Spleen (tissue), 11 donors: ENCODE measurements at regions not wholly inside any gene's neighbourhood (a gene's known extent, or its start where the extent isn't known, plus 50 kb on each side); places are given as distances from the start of the nearest gene placed in this dataset.

ENCODE experiments used
- DNase-seq: peaks from one replicate; pipeline ENCODE4 v3.0.0-alpha.2; 2020
- H3K27ac ChIP-seq, 8 donors: fragments of 200-600 bp; sonication (generic) in 7 of 8; 1 replicate in 4 of 8; 2 replicates in 4 of 8; pipeline versions ENCODE4 v1.5.0 to v1.8.0; 2016 to 2021; ENCODE audit warnings: inconsistent platforms in 4 of 8, mild to moderate bottlenecking in 4 of 8, moderate library complexity in 1 of 8
- H3K27me3 ChIP-seq, 7 donors: fragments of 200-600 bp; sonication (generic) in 6 of 7; replicated peaks in 1 of 7; 1 replicate in 4 of 7; 2 replicates in 3 of 7; pipeline versions ENCODE4 v1.5.0 to v1.8.0; 2016 to 2021; ENCODE audit warnings: inconsistent platforms in 3 of 7, mild to moderate bottlenecking in 1 of 7
- H3K36me3 ChIP-seq, 6 donors: fragments of 200-600 bp; sonication (generic) in 5 of 6; 1 replicate in 4 of 6; 2 replicates in 2 of 6; pipeline versions ENCODE4 v1.5.0 to v1.8.0; 2016 to 2021; ENCODE audit warnings: inconsistent platforms in 2 of 6
- H3K4me1 ChIP-seq, 6 donors: fragments of 200-600 bp; sonication (generic) in 5 of 6; 1 replicate in 3 of 6; 2 replicates in 3 of 6; pipeline versions ENCODE4 v1.5.0 to v1.8.0; 2016 to 2021; ENCODE audit warnings: inconsistent platforms in 3 of 6
- H3K4me3 ChIP-seq, 8 donors: fragments of 200-600 bp; sonication (generic) in 7 of 8; 1 replicate in 4 of 8; 2 replicates in 4 of 8; pipeline versions ENCODE4 v1.5.0 to v1.8.0; 2016 to 2021; ENCODE audit warnings: inconsistent platforms in 4 of 8, mild to moderate bottlenecking in 4 of 8, moderate library complexity in 2 of 8
- H3K9me3 ChIP-seq, 8 donors: fragments of 200-600 bp; sonication (generic) in 7 of 8; 1 replicate in 4 of 8; 2 replicates in 4 of 8; pipeline versions ENCODE4 v1.5.0 to v1.8.0; 2016 to 2021; ENCODE audit warnings: inconsistent platforms in 4 of 8
- POLR2A ChIP-seq, 3 donors: fragments of 450-650 bp; IDR thresholded peaks; one replicate each; pipeline ENCODE4 v1.5.1; 2017; ENCODE audit warnings: antibody characterized with exemption in 3 of 3, mild to moderate bottlenecking in 1 of 3
- POLR2AphosphoS5 ChIP-seq, 3 donors: sonication (generic); formaldehyde crosslinking; IDR thresholded peaks; one replicate each; pipeline ENCODE4 v1.5.1; 2017; ENCODE audit warnings: antibody characterized with exemption in 3 of 3
- WGBS, 5 donors: extraction: QIAGEN DNeasy Blood & Tissue Kit in 3 of 5; methylation state at CpG; one replicate each; pipeline versions ENCODE4 v1.1.5 to v1.1.7; 2013 to 2018; 5-methylcytosine and 5-hydroxymethylcytosine counted together
- intact Hi-C: fragments of 100-400 bp; cut with DNase I; formaldehyde crosslinking; loops from one replicate; pipeline ENCODE4 v1.15.0; 2023; ENCODE audit warnings: low total_unique reads
- TF ChIP-seq, protein P1 (sequence below), 11 experiments: fragments of 200-600 bp in 7 of 11; fragments of 450-650 bp in 4 of 11; sonication (generic) in 4 of 11; IDR thresholded peaks in 8 of 11; conservative IDR thresholded peaks in 3 of 11; 1 replicate in 7 of 11; 2 replicates in 4 of 11; pipeline versions ENCODE4 v1.4.0 to v1.8.0; 2016 to 2021; ENCODE audit warnings: antibody characterized with exemption in 11 of 11, inconsistent platforms in 4 of 11, mild to moderate bottlenecking in 1 of 11
- donor health status: healthy with polysubstance abuse.
- donor health status: DM: no; HTN: no; CAD: no; lungs with moderate emphysema.
- donor health status: DM: no; HTN: no; CAD: no.
- donor health status: Bipolar disorder and iron deficiency.
- donor health status: healthy.
- donor health status: DM: no; HTN: no; CAD: no.
- donor health status: DM: yes; HTN: yes; CAD: no.

DNA sequence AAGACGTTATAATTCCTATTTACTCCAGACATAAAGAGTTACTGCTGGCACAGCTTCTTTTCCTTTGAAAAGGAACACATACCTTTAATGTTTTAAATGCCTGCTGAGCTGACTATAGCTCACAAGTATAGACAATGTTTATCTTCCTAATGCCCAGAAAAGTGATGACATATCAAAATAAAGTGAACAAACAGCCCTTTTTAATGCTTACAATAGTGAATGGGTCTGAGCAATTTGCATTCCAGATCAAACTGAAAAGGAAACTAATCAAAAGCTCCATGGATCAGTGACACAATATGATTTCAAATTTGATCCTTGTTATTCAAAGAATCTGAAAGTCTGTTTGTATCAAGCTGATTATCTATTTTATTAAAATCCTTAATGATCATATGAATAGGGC is 233.6 kb upstream of the SEMA3E start:
- no peak for DNase-seq
- H3K36me3 ChIP-seq, result no peaks in the 10 kb centered on the region
- TF ChIP-seq, protein P1, sequence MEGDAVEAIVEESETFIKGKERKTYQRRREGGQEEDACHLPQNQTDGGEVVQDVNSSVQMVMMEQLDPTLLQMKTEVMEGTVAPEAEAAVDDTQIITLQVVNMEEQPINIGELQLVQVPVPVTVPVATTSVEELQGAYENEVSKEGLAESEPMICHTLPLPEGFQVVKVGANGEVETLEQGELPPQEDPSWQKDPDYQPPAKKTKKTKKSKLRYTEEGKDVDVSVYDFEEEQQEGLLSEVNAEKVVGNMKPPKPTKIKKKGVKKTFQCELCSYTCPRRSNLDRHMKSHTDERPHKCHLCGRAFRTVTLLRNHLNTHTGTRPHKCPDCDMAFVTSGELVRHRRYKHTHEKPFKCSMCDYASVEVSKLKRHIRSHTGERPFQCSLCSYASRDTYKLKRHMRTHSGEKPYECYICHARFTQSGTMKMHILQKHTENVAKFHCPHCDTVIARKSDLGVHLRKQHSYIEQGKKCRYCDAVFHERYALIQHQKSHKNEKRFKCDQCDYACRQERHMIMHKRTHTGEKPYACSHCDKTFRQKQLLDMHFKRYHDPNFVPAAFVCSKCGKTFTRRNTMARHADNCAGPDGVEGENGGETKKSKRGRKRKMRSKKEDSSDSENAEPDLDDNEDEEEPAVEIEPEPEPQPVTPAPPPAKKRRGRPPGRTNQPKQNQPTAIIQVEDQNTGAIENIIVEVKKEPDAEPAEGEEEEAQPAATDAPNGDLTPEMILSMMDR (IDR thresholded peaks at IDR 0.05 in 8 of 11, conservative IDR thresholded peaks at IDR 0.05 in 3 of 11), result no peak
- TF ChIP-seq POLR2AphosphoS5 (IDR thresholded peaks at IDR 0.05) (no peak), POLR2A (IDR thresholded peaks at IDR 0.05) (no peak)
- peaks cover 0 to 5% (median 0%) of the 10 kb centered on the region in 8 donors for H3K9me3 ChIP-seq
- no peak overlapping the region for H3K4me3 ChIP-seq
- H3K27ac ChIP-seq, result no peak overlapping the region
- no peaks in the 10 kb centered on the region for H3K27me3 ChIP-seq
- H3K4me1 ChIP-seq, result no peaks in the 10 kb centered on the region
- 51 to 76% (median 70%) methylated on average over 1 of the region's 1 CpG for WGBS, 5 donors
- intact Hi-C loops, result no loop called here

DNA sequence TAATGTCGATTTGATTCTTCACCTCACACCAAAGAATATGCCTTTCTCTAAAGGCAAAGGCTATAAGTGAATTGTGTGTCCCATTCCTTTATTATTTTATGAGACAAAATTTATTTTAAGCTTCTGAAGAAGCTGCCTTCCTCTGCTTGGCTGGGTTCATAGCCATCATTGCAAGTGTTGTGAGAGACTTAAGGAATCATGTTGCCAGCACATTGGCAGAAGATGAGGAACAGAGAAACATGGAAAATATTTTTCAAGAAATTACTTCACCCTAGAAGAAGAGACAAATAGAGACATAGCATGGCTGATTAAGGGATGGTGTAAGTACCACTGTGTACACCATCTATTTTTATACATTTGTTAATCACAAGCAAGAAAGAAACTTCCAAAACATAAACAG is 230.1 kb upstream of the SEMA3E start:
- Histone ChIP-seq H3K4me3 (no peak overlapping the region), H3K36me3 (no peaks in the 10 kb centered on the region), H3K4me1 (no peaks in the 10 kb centered on the region), H3K9me3 (peaks cover 0 to 5% (median 0%) of the 10 kb centered on the region in 8 donors), H3K27ac (no peak overlapping the region), H3K27me3 (no peaks in the 10 kb centered on the region)
- 78 to 86% (median 79%) methylated on average over 1 of the region's 1 CpG for WGBS, 5 donors
- no peak for DNase-seq
- intact Hi-C loops, result no loop called here
- TF ChIP-seq POLR2A (IDR thresholded peaks at IDR 0.05) (no peak), POLR2AphosphoS5 (IDR thresholded peaks at IDR 0.05) (no peak)
- TF ChIP-seq, protein P1 (IDR thresholded peaks at IDR 0.05 in 8 of 11, conservative IDR thresholded peaks at IDR 0.05 in 3 of 11), result no peak

DNA sequence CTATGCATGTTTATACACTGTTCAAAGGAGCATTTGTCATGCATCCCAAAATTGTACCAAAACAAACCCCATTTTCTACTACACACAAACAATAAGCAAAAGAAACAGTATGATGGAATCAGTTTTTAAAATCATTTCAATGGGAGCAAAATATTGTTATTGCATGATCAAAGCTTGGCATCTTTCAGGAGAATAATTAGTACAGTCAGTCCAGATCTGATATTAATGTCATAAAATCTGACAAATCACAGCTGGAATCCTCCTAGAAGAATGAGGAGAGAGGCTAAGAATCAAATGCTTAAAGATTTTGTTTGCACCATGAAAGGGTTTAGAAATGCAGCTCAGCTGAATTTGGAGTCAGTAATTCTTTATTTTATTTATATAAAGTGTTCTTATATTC is 229.7 kb upstream of the SEMA3E start:
- H3K9me3 ChIP-seq, result peaks cover 0 to 5% (median 0%) of the 10 kb centered on the region in 8 donors
- intact Hi-C loops, result no loop called here

DNA sequence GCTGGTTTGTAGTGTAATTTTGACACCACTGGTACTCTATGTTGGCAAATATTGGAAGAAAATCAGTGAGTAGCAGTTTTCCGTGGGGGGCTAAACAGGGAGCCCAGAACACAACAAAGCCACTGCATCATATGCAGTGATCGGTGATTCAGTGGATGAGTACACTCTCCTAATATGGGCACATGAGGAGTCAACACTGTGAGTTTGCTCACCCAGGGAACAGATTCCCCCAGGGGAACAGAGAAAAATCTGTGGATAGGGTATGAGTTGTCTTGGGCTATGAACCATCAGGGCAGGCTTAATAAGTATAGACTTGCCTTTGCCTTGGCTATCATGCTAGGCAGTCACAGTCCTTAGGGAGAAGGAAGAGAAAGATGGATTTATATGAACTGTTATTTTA is 227.7 kb upstream of the SEMA3E start:
- H3K27ac ChIP-seq, result no peak overlapping the region
- no peaks in the 10 kb centered on the region for H3K4me1 ChIP-seq
- H3K4me3 ChIP-seq, result no peak overlapping the region
- H3K36me3 ChIP-seq, result no peaks in the 10 kb centered on the region
- 82 to 94% (median 84%) methylated on average over 2 of the region's 2 CpGs for WGBS, 5 donors
- DNase-seq, result no peak
- no peak for TF ChIP-seq POLR2A (IDR thresholded peaks at IDR 0.05)
- TF ChIP-seq, protein P1 (IDR thresholded peaks at IDR 0.05 in 8 of 11, conservative IDR thresholded peaks at IDR 0.05 in 3 of 11), result no peak
- no peak for TF ChIP-seq POLR2AphosphoS5 (IDR thresholded peaks at IDR 0.05)
- H3K9me3 ChIP-seq, result peaks cover 0 to 4% (median 0%) of the 10 kb centered on the region in 8 donors
- intact Hi-C loops, result no loop called here
- H3K27me3 ChIP-seq, result no peaks in the 10 kb centered on the region

More for the DNA sequence above, 229.7 kb upstream of the SEMA3E start:
- no peak for DNase-seq
- Histone ChIP-seq H3K36me3 (no peaks in the 10 kb centered on the region), H3K27me3 (no peaks in the 10 kb centered on the region), H3K27ac (no peak overlapping the region), H3K4me1 (no peaks in the 10 kb centered on the region), H3K4me3 (no peak overlapping the region)
- TF ChIP-seq, protein P1 (IDR thresholded peaks at IDR 0.05 in 8 of 11, conservative IDR thresholded peaks at IDR 0.05 in 3 of 11), result no peak
- no peak for TF ChIP-seq POLR2A (IDR thresholded peaks at IDR 0.05)
- TF ChIP-seq POLR2AphosphoS5 (IDR thresholded peaks at IDR 0.05), result no peak
